WERI-Rb-1 (cell line): ENCODE measurements at regions not wholly inside any gene's neighbourhood (a gene's known extent, or its start where the extent isn't known, plus 50 kb on each side); places are given as distances from the start of the nearest gene placed in this dataset.
"Not testable (repeated sequence)": the region's sequence is repeated elsewhere in the genome, so short reads cannot be mapped to it uniquely, and the experiment has no call there.

Source experiments
- DNase-seq: peaks from one replicate; pipeline ENCODE4 v3.0.0-alpha.2; 2020
- H3K27ac ChIP-seq: fragments of 250-450 bp; sonication (Bioruptor Pico); 2 replicates; pipeline ENCODE4 v1.5.1; 2020; ENCODE audit warnings: mild to moderate bottlenecking, moderate library complexity
- H3K27me3 ChIP-seq: fragments of 250-450 bp; sonication (Bioruptor Pico); 2 replicates; pipeline ENCODE4 v1.5.1; 2021; ENCODE audit warnings: mild to moderate bottlenecking, low read depth, moderate library complexity; ENCODE audit not compliant: insufficient read depth, severe bottlenecking
- H3K36me3 ChIP-seq: fragments of 250-450 bp; sonication (Bioruptor Pico); 2 replicates; pipeline ENCODE4 v1.5.1; 2020; ENCODE audit warnings: mild to moderate bottlenecking, moderate library complexity
- H3K4me3 ChIP-seq: 2 replicates; pipeline ENCODE4 v1.5.1; 2011; ENCODE audit warnings: low read depth, mild to moderate bottlenecking, control low read depth, low read length
- H3K9me3 ChIP-seq: fragments of 250-450 bp; sonication (Bioruptor Pico); 2 replicates; pipeline ENCODE4 v1.5.1; 2021; ENCODE audit warnings: mild to moderate bottlenecking, moderate library complexity; ENCODE audit not compliant: severe bottlenecking
- TF ChIP-seq, protein P1 (sequence below): IDR thresholded peaks from 2 replicates; pipeline ENCODE4 v1.5.1; 2011; ENCODE audit warnings: low read depth, mild to moderate bottlenecking, control low read depth, inconsistent platforms, low read length

DNA sequence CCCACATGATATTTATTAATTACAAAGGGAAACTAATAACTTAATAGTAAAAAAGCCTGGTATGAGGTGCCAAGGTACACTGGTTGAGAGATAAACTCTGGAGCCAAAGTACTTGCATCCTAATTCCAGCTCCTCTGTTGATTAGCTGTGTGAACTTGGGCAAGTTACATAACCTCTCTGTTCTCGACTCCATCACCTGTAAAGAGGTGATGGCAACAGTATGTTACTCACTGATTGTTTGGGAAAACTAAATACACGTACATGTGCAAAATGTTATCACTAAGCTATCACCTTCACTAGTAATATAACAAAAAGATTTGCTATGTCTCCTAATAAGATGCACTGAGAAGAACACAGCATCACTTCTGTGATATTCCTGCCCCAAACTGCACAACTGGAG is 206.4 kb downstream of the MEX3B start:
- DNase-seq = no peak
- H3K27ac ChIP-seq = no peak overlapping the region
- H3K27me3 ChIP-seq = no peaks in the 10 kb centered on the region
- H3K4me3 ChIP-seq = no peak overlapping the region
- H3K9me3 ChIP-seq = no peaks in the 10 kb centered on the region
- TF ChIP-seq, protein P1, sequence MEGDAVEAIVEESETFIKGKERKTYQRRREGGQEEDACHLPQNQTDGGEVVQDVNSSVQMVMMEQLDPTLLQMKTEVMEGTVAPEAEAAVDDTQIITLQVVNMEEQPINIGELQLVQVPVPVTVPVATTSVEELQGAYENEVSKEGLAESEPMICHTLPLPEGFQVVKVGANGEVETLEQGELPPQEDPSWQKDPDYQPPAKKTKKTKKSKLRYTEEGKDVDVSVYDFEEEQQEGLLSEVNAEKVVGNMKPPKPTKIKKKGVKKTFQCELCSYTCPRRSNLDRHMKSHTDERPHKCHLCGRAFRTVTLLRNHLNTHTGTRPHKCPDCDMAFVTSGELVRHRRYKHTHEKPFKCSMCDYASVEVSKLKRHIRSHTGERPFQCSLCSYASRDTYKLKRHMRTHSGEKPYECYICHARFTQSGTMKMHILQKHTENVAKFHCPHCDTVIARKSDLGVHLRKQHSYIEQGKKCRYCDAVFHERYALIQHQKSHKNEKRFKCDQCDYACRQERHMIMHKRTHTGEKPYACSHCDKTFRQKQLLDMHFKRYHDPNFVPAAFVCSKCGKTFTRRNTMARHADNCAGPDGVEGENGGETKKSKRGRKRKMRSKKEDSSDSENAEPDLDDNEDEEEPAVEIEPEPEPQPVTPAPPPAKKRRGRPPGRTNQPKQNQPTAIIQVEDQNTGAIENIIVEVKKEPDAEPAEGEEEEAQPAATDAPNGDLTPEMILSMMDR = no peak
- no peaks in the 10 kb centered on the region for H3K36me3 ChIP-seq

DNA sequence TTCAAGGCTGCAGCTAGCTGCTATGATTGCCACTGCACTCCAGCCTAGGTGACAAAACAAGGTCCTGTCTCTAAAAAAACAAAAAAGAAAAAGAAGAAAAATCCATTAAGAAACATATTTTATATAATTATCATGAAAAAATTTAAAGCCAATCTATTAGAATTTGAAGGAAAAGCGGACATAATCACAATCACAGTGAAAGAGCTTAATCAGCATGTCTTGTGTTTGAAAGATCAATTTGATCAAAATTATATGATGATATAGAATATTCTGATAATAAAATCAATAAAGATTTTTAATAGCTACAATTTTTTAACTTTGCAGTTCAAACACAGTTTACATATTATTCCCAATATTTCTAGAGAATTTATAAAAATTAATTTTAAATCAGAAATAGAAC is 210.1 kb downstream of the MEX3B start:
- TF ChIP-seq, protein P1 = no peak
- H3K27me3 ChIP-seq = no peaks in the 10 kb centered on the region
- no peaks in the 10 kb centered on the region for H3K9me3 ChIP-seq
- no peak for DNase-seq
- no peaks in the 10 kb centered on the region for H3K36me3 ChIP-seq
- no peak overlapping the region for H3K4me3 ChIP-seq
- no peak overlapping the region for H3K27ac ChIP-seq

DNA sequence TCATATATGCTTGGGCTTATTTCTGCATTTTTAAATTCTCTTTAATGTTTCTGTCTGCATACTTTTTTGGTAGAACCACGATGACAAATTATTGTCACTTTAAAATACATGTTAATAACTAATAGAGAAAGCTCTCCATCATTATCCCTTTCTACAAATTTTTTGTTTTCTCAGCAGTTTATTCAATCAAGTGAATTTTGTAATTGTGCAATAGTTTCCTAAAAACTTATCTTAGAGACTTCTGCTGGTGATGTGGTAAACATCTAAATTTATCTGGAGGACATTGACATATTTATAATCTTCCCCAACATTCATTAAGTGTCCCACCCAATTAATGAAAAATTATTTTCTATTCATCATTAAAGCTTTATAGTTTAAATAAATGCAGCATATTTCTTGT is 215.3 kb downstream of the MEX3B start:
- Histone ChIP-seq H3K36me3 (no peaks in the 10 kb centered on the region), H3K27me3 (no peaks in the 10 kb centered on the region), H3K9me3 (no peaks in the 10 kb centered on the region), H3K27ac (no peak overlapping the region), H3K4me3 (no peak overlapping the region)
- no peak for DNase-seq
- TF ChIP-seq, protein P1 = no peak

DNA sequence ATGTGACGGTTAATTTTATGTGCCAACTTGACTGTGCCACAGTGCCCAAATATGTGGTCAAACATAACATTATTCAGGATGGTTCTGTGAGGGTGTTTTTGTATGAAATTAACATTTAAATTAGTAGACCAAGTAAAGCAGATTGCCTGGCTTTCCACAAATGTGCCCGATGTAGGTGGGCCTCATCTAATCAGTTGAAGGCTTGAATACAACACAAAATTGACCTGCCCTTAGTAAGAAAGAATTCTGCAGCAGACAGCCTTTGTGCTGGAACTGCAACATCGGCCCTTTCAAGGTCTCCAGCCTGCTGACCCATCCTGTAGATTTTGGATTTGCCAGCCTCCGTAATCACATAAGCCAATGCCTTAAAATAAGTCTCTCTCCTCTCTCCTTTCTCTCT is 215.9 kb downstream of the MEX3B start:
- Histone ChIP-seq H3K27ac (no peak overlapping the region), H3K36me3 (no peaks in the 10 kb centered on the region), H3K9me3 (no peaks in the 10 kb centered on the region), H3K27me3 (no peaks in the 10 kb centered on the region), H3K4me3 (no peak overlapping the region)
- TF ChIP-seq, protein P1 = no peak
- no peak for DNase-seq

DNA sequence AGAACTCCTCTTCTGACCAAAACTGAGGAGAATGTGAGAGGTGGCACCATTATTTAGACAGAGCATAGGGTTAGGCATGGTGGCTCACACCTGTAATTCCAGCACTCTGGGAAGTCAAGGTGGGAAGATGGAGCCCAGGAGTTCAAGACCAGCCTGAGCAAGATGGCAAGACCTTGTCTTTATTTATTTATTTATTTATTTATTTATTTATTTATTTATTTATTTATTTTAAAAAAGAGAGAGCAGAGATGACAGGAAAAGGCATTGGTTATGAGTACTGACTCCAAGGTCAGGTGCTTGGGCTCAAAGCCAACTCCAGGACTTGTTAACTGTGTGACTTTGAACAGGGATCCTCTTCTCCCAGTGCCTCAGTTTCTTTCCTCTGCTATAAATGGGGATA is 217.7 kb downstream of the MEX3B start:
- H3K36me3 ChIP-seq = no peaks in the 10 kb centered on the region
- no peaks in the 10 kb centered on the region for H3K9me3 ChIP-seq
- no peak overlapping the region for H3K4me3 ChIP-seq
- TF ChIP-seq, protein P1 = no peak
- no peak for DNase-seq
- H3K27me3 ChIP-seq = no peaks in the 10 kb centered on the region
- H3K27ac ChIP-seq = no peak overlapping the region

DNA sequence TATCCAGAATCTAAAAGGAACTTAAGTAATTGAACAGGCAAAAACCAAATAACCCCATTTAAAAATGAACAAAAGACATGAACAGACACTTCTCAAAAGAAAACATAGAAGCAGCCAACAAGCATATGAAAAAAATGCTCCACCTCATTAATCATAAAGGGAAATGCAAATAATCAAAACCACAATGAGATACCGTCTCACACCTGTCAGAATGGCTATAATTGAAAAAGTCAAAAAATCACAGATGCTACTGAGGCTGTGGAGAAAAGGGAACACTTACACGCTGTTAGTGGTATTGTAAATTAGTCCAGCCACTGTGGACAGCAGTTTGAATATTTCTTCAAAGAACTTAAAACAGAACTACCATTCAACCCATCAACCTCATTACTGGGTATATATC is 220.7 kb downstream of the MEX3B start:
- DNase-seq = no peak
- TF ChIP-seq, protein P1 = no peak
- H3K27me3 ChIP-seq = no peaks in the 10 kb centered on the region
- H3K9me3 ChIP-seq = no peaks in the 10 kb centered on the region
- no peak overlapping the region for H3K27ac ChIP-seq
- H3K4me3 ChIP-seq = no peak overlapping the region
- no peaks in the 10 kb centered on the region for H3K36me3 ChIP-seq

DNA sequence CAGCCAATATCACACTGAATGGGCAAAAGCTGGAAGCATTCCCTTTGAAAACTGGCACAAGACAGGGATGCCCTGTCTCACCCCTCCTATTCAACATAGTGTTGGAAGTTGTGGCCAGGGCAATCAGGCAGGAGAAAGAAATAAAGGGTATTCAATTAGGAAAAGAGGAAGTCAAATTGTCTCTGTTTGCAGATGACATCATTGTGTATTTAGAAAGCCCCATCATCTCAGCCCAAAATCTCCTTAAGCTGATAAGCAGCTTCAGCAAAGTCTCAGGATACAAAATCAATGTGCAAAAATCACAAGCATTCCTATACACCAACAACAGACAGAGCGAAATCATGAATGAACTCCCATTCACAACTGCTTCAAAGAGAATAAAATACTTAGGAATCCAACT is 223.2 kb downstream of the MEX3B start:
- not testable (repeated sequence) for H3K27ac ChIP-seq, DNase-seq, H3K27me3 ChIP-seq, H3K4me3 ChIP-seq, H3K36me3 ChIP-seq, H3K9me3 ChIP-seq
